Body of pancreas (tissue), 4 donors: ENCODE measurements at regions not wholly inside any gene's neighbourhood (a gene's known extent, or its start where the extent isn't known, plus 50 kb on each side); places are given as distances from the start of the nearest gene placed in this dataset.

ENCODE experiments used
- ATAC-seq: fragments of 150-250 bp; one replicate; pipeline ENCODE4 v1.9.1; 2016
- DNase-seq, 4 donors: peaks; one replicate each; pipeline ENCODE4 v3.0.0-alpha.2; 2019
- H3K27ac ChIP-seq, 4 donors: fragments of 200-600 bp; sonication (generic); 1 replicate in 3 of 4; 2 replicates in 1 of 4; pipeline versions ENCODE4 v1.5.1 to v1.6.1; 2016 to 2019; ENCODE audit warnings: mild to moderate bottlenecking in 1 of 4, mixed read lengths in 1 of 4, moderate library complexity in 1 of 4
- H3K27me3 ChIP-seq, 2 donors: fragments of 200-600 bp; sonication (generic); one replicate each; pipeline ENCODE4 v1.6.0; 2016; ENCODE audit warnings: mild to moderate bottlenecking in 1 of 2
- H3K36me3 ChIP-seq, 2 donors: fragments of 200-600 bp; sonication (generic); replicated peaks in 1 of 2; 2 replicates each; pipeline ENCODE4 v1.5.1; 2016; ENCODE audit warnings: low read depth in 2 of 2; ENCODE audit not compliant: insufficient read depth in 1 of 2
- H3K4me1 ChIP-seq: fragments of 200-600 bp; sonication (generic); one replicate; pipeline ENCODE4 v1.6.0; 2016
- H3K4me3 ChIP-seq, 2 donors: fragments of 200-600 bp; sonication (generic); 1 replicate in 1 of 2; 2 replicates in 1 of 2; pipeline ENCODE4 v1.5.1; 2016 to 2019
- H3K9me3 ChIP-seq, 3 donors: fragments of 200-600 bp; sonication (generic); 1 replicate in 2 of 3; 2 replicates in 1 of 3; pipeline ENCODE4 v1.5.1; 2016
- POLR2A ChIP-seq, 3 donors: fragments of 450-650 bp; IDR thresholded peaks; one replicate each; pipeline ENCODE4 v1.6.1; 2016; ENCODE audit warnings: antibody characterized with exemption in 3 of 3, mild to moderate bottlenecking in 2 of 3
- WGBS, 2 donors: methylation state at CpG; one replicate each; pipeline ENCODE4 v1.1.5; 2017; 5-methylcytosine and 5-hydroxymethylcytosine counted together
- intact Hi-C: fragments of 100-400 bp; cut with DNase I; formaldehyde crosslinking; loops from one replicate; pipeline ENCODE4 v1.15.1; 2023
- TF ChIP-seq, protein P1 (sequence below), 7 experiments: fragments of 450-650 bp in 4 of 7; fragments of 200-600 bp in 3 of 7; sonication (generic) in 3 of 7; IDR thresholded peaks; one replicate each; pipeline ENCODE4 v1.5.1; 2016 to 2019; ENCODE audit warnings: antibody characterized with exemption in 7 of 7

GRCh38 chr5:25579111-25579510, 934.3 kb upstream of the CDH10 start:
- intact Hi-C loops, result no loop called here
- Histone ChIP-seq H3K9me3 (no peaks in the 10 kb centered on the region), H3K36me3 (no peaks in the 10 kb centered on the region), H3K4me1 (no peaks in the 10 kb centered on the region), H3K27me3 (no peaks in the 10 kb centered on the region), H3K4me3 (no peak overlapping the region), H3K27ac (no peak overlapping the region)
- no peak for DNase-seq
- ATAC-seq, result no peak
- TF ChIP-seq POLR2A (IDR thresholded peaks at IDR 0.05), result no peak
- TF ChIP-seq, protein P1, sequence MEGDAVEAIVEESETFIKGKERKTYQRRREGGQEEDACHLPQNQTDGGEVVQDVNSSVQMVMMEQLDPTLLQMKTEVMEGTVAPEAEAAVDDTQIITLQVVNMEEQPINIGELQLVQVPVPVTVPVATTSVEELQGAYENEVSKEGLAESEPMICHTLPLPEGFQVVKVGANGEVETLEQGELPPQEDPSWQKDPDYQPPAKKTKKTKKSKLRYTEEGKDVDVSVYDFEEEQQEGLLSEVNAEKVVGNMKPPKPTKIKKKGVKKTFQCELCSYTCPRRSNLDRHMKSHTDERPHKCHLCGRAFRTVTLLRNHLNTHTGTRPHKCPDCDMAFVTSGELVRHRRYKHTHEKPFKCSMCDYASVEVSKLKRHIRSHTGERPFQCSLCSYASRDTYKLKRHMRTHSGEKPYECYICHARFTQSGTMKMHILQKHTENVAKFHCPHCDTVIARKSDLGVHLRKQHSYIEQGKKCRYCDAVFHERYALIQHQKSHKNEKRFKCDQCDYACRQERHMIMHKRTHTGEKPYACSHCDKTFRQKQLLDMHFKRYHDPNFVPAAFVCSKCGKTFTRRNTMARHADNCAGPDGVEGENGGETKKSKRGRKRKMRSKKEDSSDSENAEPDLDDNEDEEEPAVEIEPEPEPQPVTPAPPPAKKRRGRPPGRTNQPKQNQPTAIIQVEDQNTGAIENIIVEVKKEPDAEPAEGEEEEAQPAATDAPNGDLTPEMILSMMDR (IDR thresholded peaks at IDR 0.05), result no peak
- 47 to 48% methylated on average over 1 of the region's 1 CpG for WGBS, 2 donors

DNA sequence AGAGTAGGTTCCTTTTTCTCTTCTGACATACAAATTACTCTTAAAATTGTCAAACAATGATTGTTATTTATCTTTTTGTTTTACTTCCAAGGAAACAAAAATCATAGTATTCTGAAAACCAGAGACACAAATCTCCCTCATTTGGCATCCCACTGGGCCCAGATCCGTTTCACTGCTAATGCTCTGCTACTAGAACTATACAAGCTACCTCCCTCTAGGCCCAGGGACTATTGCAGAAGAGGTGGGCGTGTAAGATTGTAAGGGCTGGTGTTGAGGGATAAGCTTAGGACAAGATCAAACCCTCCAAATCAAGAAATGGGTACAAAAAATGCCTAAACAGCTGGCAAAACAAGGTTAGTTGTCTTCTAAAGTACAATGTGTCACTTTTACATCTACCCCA, 928.9 kb upstream of the CDH10 start:
- Histone ChIP-seq H3K27me3 (no peaks in the 10 kb centered on the region), H3K9me3 (no peaks in the 10 kb centered on the region), H3K27ac (no peak overlapping the region), H3K4me1 (no peaks in the 10 kb centered on the region), H3K4me3 (no peak overlapping the region), H3K36me3 (no peaks in the 10 kb centered on the region)
- intact Hi-C loops, result no loop called here
- no peak for DNase-seq
- ATAC-seq, result no peak
- 31 to 51% methylated on average over 2 of the region's 2 CpGs for WGBS, 2 donors
- no peak for TF ChIP-seq POLR2A (IDR thresholded peaks at IDR 0.05)
- TF ChIP-seq, protein P1 (IDR thresholded peaks at IDR 0.05), result no peak

- no peak overlapping the region for H3K4me3 ChIP-seq
- H3K36me3 ChIP-seq, result no peaks in the 10 kb centered on the region
- no peak overlapping the region for H3K27ac ChIP-seq
- H3K9me3 ChIP-seq, result no peaks in the 10 kb centered on the region
- no peaks in the 10 kb centered on the region for H3K4me1 ChIP-seq
- TF ChIP-seq POLR2A (IDR thresholded peaks at IDR 0.05), result no peak
- TF ChIP-seq, protein P1 (IDR thresholded peaks at IDR 0.05), result no peak
- no peaks in the 10 kb centered on the region for H3K27me3 ChIP-seq
- ATAC-seq (no peak), DNase-seq (no peak)
- intact Hi-C loops, result no loop called here
- WGBS, 2 donors, result 34 to 57% methylated on average over 5 of the region's 5 CpGs
Measured at GRCh38 chr5:25570067-25570583, 925.3 kb upstream of the CDH10 start.

DNA sequence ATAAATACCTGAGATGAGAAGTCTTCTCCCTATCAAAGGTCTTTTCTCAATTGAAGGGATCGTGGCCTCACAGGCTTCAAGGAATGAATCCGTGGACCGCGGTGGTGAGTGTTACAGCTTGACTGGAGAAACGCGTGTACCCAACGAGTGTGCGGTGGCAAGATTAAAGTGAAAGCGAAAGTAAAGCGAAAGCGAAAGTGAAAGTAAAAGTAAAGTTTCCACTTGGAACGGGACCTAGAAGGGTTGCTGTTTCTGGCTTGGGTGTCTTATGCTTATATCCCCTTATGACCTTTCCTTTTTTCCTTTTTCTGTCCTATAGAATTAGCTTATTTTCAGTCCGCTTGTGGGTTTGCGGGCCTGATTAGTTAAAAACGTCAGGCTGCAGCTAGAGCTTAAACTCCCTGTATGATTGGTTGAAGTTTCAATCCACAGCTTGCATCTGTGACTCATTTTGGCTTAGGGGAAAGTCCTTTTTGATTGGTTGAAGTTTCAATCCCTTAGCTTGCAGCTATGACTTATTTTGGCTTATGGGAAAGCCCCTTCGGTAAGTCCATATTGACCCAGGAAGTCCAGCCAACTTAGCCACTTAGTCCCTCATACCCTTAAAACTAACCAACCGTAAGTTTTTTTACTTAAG, 924.3 kb upstream of the CDH10 start:
- TF ChIP-seq, protein P1 (IDR thresholded peaks at IDR 0.05), result no peak
- TF ChIP-seq POLR2A (IDR thresholded peaks at IDR 0.05), result no peak
- DNase-seq (no peak), ATAC-seq (no peak)
- Histone ChIP-seq H3K4me1 (no peaks in the 10 kb centered on the region), H3K4me3 (no peak overlapping the region), H3K36me3 (no peaks in the 10 kb centered on the region), H3K9me3 (no peaks in the 10 kb centered on the region), H3K27me3 (no peaks in the 10 kb centered on the region), H3K27ac (no peak overlapping the region)
- intact Hi-C loops, result no loop called here
- 80 to 89% methylated on average over 17 of the region's 17 CpGs for WGBS, 2 donors

DNA sequence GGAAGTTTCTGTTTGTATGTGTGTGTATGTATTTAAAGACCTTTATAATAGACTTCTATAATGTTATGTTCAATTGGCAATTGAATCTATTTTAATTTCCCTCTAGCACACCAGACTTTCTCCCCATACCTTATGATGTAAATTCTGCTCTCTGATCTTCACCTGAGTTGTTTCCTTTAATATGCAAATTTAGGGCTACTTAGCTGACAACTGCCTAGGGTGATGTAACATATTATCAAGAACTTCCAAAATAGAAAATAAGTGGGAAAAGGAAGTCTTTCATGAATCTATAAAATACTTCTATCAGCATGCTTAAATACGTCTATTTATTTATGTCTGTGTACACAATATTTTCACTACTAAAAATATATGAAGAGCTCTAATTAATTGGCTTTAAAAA, 923.5 kb upstream of the CDH10 start:
- no peak overlapping the region for H3K27ac ChIP-seq
- no peaks in the 10 kb centered on the region for H3K9me3 ChIP-seq
- intact Hi-C loops, result no loop called here
- H3K4me1 ChIP-seq, result no peaks in the 10 kb centered on the region
- no peak for TF ChIP-seq POLR2A (IDR thresholded peaks at IDR 0.05)
- TF ChIP-seq, protein P1 (IDR thresholded peaks at IDR 0.05), result no peak
- no peak for DNase-seq
- ATAC-seq, result no peak
- no peaks in the 10 kb centered on the region for H3K36me3 ChIP-seq
- H3K4me3 ChIP-seq, result no peak overlapping the region
- WGBS, 2 donors, result 54 to 64% methylated on average over 1 of the region's 1 CpG
- H3K27me3 ChIP-seq, result no peaks in the 10 kb centered on the region
